Fibroblast of upper back skin (primary cell): ENCODE measurements at regions not wholly inside any gene's neighbourhood (a gene's known extent, or its start where the extent isn't known, plus 50 kb on each side); places are given as distances from the start of the nearest gene placed in this dataset.

ENCODE experiments used
- DNase-seq: peaks from one replicate; pipeline ENCODE4 v3.0.0-alpha.2; 2013

- DNase-seq, result no peak
Observed at GRCh38 chr1:13926556-13926955, 226.6 kb downstream of the PRDM2 start.

GRCh38 chr1:13927736-13928135, 227.7 kb downstream of the PRDM2 start:
- DNase-seq, result no peak

- no peak for DNase-seq
Observed at GRCh38 chr1:13929313-13929712, 229.3 kb downstream of the PRDM2 start.

- DNase-seq, result no peak
Observed at GRCh38 chr1:13930151-13930550, 230.2 kb downstream of the PRDM2 start.

GRCh38 chr1:13931226-13931625, 231.2 kb downstream of the PRDM2 start:
- DNase-seq, result no peak

- DNase-seq, result no peak
Observed at GRCh38 chr1:13935336-13935735, 235.3 kb downstream of the PRDM2 start.

- no peak for DNase-seq
Observed at GRCh38 chr1:13941315-13941714, 241.3 kb downstream of the PRDM2 start.

GRCh38 chr1:13943055-13943454, 243.1 kb downstream of the PRDM2 start:
- DNase-seq, result no peak

- DNase-seq, result no peak
Observed at GRCh38 chr1:13945856-13946255, 245.9 kb downstream of the PRDM2 start.

GRCh38 chr1:13947658-13948057, 247.7 kb downstream of the PRDM2 start:
- DNase-seq, result no peak

GRCh38 chr1:13948396-13948795, 248.4 kb downstream of the PRDM2 start:
- no peak for DNase-seq

GRCh38 chr1:13948888-13949391, 249.0 kb downstream of the PRDM2 start:
- DNase-seq, result no peak

- DNase-seq, result no peak
Observed at GRCh38 chr1:13949546-13949945, 249.6 kb downstream of the PRDM2 start.

GRCh38 chr1:13950637-13951036, 250.6 kb downstream of the PRDM2 start:
- no peak for DNase-seq

GRCh38 chr1:13951793-13952751, 252.1 kb downstream of the PRDM2 start:
- no peak for DNase-seq

- no peak for DNase-seq
Observed at GRCh38 chr1:13952985-13953384, 253.0 kb downstream of the PRDM2 start.

- peak; percentile 25 for DNase-seq
Observed at GRCh38 chr1:13956393-13956792, 256.4 kb downstream of the PRDM2 start.

GRCh38 chr1:13960375-13960987, 260.5 kb downstream of the PRDM2 start:
- peak; percentile 44 for DNase-seq

- DNase-seq, result no peak
Observed at GRCh38 chr1:13964768-13965167, 264.8 kb downstream of the PRDM2 start.

- DNase-seq, result peak; percentile 50
Observed at GRCh38 chr1:13965770-13966398, 265.9 kb downstream of the PRDM2 start.

- DNase-seq, result no peak
Observed at GRCh38 chr1:13967707-13968106, 267.7 kb downstream of the PRDM2 start.

- no peak for DNase-seq
Observed at GRCh38 chr1:13968361-13968760, 268.4 kb downstream of the PRDM2 start.

- DNase-seq, result no peak
Observed at GRCh38 chr1:13970631-13971247, 270.8 kb downstream of the PRDM2 start.
